ENCODE measurements at regions not wholly inside any gene's neighbourhood (a gene's known extent, or its start where the extent isn't known, plus 50 kb on each side); places are given as distances from the start of the nearest gene placed in this dataset.

DNA sequence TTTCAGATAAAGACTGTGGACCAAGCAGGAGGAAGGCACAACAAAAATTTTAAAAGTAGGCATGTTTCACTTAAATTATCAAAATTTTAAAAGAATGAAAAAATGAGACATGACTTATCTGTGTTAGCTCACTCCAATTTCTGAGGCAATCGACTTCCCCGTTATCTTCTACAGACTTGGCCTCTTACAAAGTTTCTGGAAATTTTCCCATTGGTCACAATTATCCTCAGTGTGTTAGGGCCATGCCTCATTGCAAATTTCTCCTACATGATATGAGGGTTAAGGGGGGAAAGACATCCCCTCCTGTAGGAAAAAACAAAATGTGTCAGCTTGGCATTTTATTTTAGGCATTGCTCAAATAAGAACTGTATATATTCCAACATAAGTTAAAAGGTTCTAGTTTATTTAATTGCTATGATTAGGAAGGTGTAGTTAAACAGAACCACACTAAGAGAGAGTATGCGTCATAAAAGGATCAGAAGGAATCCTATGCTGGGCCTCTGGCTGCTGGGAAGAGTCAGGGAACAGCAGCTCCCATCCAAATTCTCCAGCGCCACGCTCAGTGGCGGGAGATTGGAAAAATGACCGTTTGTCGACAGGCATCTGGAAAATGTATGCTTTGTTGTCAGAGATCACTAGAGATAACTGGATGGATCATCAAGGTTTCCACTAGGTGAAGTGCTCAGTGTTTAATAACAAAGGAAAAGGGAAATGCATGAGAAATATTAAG, 463.6 kb upstream of the NR2F2 start:
- no peak for TF ChIP-seq CTCF (optimal IDR thresholded peaks at IDR 0.05 in 1 of 3, IDR thresholded peaks at IDR 0.05 in 1 of 3, conservative IDR thresholded peaks at IDR 0.05 in 1 of 3; ENCODE audit: extremely low read depth in 1 of 3, insufficient read depth in 2 of 3, low read length in 3 of 3)
- no peak for TF ChIP-seq EZH2 (IDR thresholded peaks at IDR 0.05; ENCODE audit: low read length)

All from keratinocyte (primary cell).